ENCODE measurements at regions not wholly inside any gene's neighbourhood (a gene's known extent, or its start where the extent isn't known, plus 50 kb on each side); places are given as distances from the start of the nearest gene placed in this dataset.

DNA sequence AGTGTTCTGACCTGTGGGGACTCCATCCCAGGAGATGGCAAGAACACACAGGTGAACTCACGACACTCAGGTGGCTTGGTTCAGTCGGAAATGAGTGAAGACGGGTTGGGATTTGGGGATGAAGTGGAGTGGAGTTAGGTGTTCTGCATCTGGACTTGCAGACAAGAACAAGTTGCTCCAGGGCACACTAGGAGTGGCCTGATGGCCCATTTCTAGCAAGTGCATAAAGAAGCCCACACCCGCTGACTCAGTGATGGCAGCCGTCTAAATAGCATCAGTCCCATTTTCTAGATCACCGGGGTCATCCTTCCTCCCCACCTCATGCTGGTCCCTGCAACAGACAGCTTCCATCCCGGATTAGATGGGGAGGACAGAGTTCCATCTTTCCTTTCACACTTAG is 278.4 kb downstream of the C1orf94 start:
- TF ChIP-seq POLR2AphosphoS5 (IDR thresholded peaks at IDR 0.05) (no peak), POLR2A (IDR thresholded peaks at IDR 0.05; ENCODE audit: low read depth) (no peak), EP300 (IDR thresholded peaks at IDR 0.05) (no peak)
- TF ChIP-seq, protein P1, sequence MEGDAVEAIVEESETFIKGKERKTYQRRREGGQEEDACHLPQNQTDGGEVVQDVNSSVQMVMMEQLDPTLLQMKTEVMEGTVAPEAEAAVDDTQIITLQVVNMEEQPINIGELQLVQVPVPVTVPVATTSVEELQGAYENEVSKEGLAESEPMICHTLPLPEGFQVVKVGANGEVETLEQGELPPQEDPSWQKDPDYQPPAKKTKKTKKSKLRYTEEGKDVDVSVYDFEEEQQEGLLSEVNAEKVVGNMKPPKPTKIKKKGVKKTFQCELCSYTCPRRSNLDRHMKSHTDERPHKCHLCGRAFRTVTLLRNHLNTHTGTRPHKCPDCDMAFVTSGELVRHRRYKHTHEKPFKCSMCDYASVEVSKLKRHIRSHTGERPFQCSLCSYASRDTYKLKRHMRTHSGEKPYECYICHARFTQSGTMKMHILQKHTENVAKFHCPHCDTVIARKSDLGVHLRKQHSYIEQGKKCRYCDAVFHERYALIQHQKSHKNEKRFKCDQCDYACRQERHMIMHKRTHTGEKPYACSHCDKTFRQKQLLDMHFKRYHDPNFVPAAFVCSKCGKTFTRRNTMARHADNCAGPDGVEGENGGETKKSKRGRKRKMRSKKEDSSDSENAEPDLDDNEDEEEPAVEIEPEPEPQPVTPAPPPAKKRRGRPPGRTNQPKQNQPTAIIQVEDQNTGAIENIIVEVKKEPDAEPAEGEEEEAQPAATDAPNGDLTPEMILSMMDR (IDR thresholded peaks at IDR 0.05): no peak

All from esophagus muscularis mucosa (tissue), 4 donors.